ENCODE measurements at regions not wholly inside any gene's neighbourhood (a gene's known extent, or its start where the extent isn't known, plus 50 kb on each side); places are given as distances from the start of the nearest gene placed in this dataset.

- no peak for TF ChIP-seq ZNF362 (CRISPR knock-in tag; IDR thresholded peaks at IDR 0.05; ENCODE audit: borderline replicate concordance)
- no peak for TF ChIP-seq POLR2AphosphoS2 (IDR thresholded peaks at IDR 0.05; ENCODE audit: low read depth, low read length)
- no peak for TF ChIP-seq PPARG (CRISPR knock-in tag; conservative IDR thresholded peaks at IDR 0.05)
- no peak for TF ChIP-seq MLX (CRISPR knock-in tag; IDR thresholded peaks at IDR 0.05)
These were observed 1233.9 kb upstream of the ADGRL2 start for GRCh38 chr1:80566867-80567266.

Data from HepG2 (cell line).